Spleen (tissue), 11 donors: ENCODE measurements at regions not wholly inside any gene's neighbourhood (a gene's known extent, or its start where the extent isn't known, plus 50 kb on each side); places are given as distances from the start of the nearest gene placed in this dataset.

Experiments used
- DNase-seq: peaks from one replicate; pipeline ENCODE4 v3.0.0-alpha.2; 2020
- H3K27ac ChIP-seq, 8 donors: fragments of 200-600 bp; sonication (generic) in 7 of 8; 1 replicate in 4 of 8; 2 replicates in 4 of 8; pipeline versions ENCODE4 v1.5.0 to v1.8.0; 2016 to 2021; ENCODE audit warnings: inconsistent platforms in 4 of 8, mild to moderate bottlenecking in 4 of 8, moderate library complexity in 1 of 8
- H3K27me3 ChIP-seq, 7 donors: fragments of 200-600 bp; sonication (generic) in 6 of 7; replicated peaks in 1 of 7; 1 replicate in 4 of 7; 2 replicates in 3 of 7; pipeline versions ENCODE4 v1.5.0 to v1.8.0; 2016 to 2021; ENCODE audit warnings: inconsistent platforms in 3 of 7, mild to moderate bottlenecking in 1 of 7
- H3K36me3 ChIP-seq, 6 donors: fragments of 200-600 bp; sonication (generic) in 5 of 6; 1 replicate in 4 of 6; 2 replicates in 2 of 6; pipeline versions ENCODE4 v1.5.0 to v1.8.0; 2016 to 2021; ENCODE audit warnings: inconsistent platforms in 2 of 6
- H3K4me1 ChIP-seq, 6 donors: fragments of 200-600 bp; sonication (generic) in 5 of 6; 1 replicate in 3 of 6; 2 replicates in 3 of 6; pipeline versions ENCODE4 v1.5.0 to v1.8.0; 2016 to 2021; ENCODE audit warnings: inconsistent platforms in 3 of 6
- H3K4me3 ChIP-seq, 8 donors: fragments of 200-600 bp; sonication (generic) in 7 of 8; 1 replicate in 4 of 8; 2 replicates in 4 of 8; pipeline versions ENCODE4 v1.5.0 to v1.8.0; 2016 to 2021; ENCODE audit warnings: inconsistent platforms in 4 of 8, mild to moderate bottlenecking in 4 of 8, moderate library complexity in 2 of 8
- H3K9me3 ChIP-seq, 8 donors: fragments of 200-600 bp; sonication (generic) in 7 of 8; 1 replicate in 4 of 8; 2 replicates in 4 of 8; pipeline versions ENCODE4 v1.5.0 to v1.8.0; 2016 to 2021; ENCODE audit warnings: inconsistent platforms in 4 of 8
- POLR2A ChIP-seq, 3 donors: fragments of 450-650 bp; IDR thresholded peaks; one replicate each; pipeline ENCODE4 v1.5.1; 2017; ENCODE audit warnings: antibody characterized with exemption in 3 of 3, mild to moderate bottlenecking in 1 of 3
- POLR2AphosphoS5 ChIP-seq, 3 donors: sonication (generic); formaldehyde crosslinking; IDR thresholded peaks; one replicate each; pipeline ENCODE4 v1.5.1; 2017; ENCODE audit warnings: antibody characterized with exemption in 3 of 3
- WGBS, 5 donors: extraction: QIAGEN DNeasy Blood & Tissue Kit in 3 of 5; methylation state at CpG; one replicate each; pipeline versions ENCODE4 v1.1.5 to v1.1.7; 2013 to 2018; 5-methylcytosine and 5-hydroxymethylcytosine counted together
- intact Hi-C: fragments of 100-400 bp; cut with DNase I; formaldehyde crosslinking; loops from one replicate; pipeline ENCODE4 v1.15.0; 2023; ENCODE audit warnings: low total_unique reads
- TF ChIP-seq, protein P1 (sequence below), 11 experiments: fragments of 200-600 bp in 7 of 11; fragments of 450-650 bp in 4 of 11; sonication (generic) in 4 of 11; IDR thresholded peaks in 8 of 11; conservative IDR thresholded peaks in 3 of 11; 1 replicate in 7 of 11; 2 replicates in 4 of 11; pipeline versions ENCODE4 v1.4.0 to v1.8.0; 2016 to 2021; ENCODE audit warnings: antibody characterized with exemption in 11 of 11, inconsistent platforms in 4 of 11, mild to moderate bottlenecking in 1 of 11
- donor health status: healthy with polysubstance abuse.
- donor health status: DM: no; HTN: no; CAD: no; lungs with moderate emphysema.
- donor health status: DM: no; HTN: no; CAD: no.
- donor health status: Bipolar disorder and iron deficiency.
- donor health status: healthy.
- donor health status: DM: no; HTN: no; CAD: no.
- donor health status: DM: yes; HTN: yes; CAD: no.

DNA sequence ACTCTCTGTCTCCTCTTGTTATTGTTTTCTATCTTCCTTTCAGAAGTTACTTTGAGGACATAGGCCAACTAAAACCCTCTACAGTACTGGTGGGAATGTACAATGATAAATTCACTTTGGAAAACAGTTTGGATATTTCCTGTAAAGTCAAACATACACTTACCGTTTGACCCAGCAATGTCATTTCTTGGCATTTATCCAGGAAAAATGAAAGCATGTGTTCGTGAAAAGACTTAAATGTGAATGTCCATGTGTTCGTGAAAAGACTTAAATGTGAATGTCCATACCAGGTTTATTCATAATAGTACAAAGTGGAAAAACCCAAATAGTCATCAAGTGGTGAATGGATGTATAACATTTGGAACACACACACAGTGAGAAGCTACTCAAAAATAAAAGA lies 361.5 kb upstream of the DPH6 start:
- TF ChIP-seq POLR2A (IDR thresholded peaks at IDR 0.05) (no peak), POLR2AphosphoS5 (IDR thresholded peaks at IDR 0.05) (no peak)
- TF ChIP-seq, protein P1, sequence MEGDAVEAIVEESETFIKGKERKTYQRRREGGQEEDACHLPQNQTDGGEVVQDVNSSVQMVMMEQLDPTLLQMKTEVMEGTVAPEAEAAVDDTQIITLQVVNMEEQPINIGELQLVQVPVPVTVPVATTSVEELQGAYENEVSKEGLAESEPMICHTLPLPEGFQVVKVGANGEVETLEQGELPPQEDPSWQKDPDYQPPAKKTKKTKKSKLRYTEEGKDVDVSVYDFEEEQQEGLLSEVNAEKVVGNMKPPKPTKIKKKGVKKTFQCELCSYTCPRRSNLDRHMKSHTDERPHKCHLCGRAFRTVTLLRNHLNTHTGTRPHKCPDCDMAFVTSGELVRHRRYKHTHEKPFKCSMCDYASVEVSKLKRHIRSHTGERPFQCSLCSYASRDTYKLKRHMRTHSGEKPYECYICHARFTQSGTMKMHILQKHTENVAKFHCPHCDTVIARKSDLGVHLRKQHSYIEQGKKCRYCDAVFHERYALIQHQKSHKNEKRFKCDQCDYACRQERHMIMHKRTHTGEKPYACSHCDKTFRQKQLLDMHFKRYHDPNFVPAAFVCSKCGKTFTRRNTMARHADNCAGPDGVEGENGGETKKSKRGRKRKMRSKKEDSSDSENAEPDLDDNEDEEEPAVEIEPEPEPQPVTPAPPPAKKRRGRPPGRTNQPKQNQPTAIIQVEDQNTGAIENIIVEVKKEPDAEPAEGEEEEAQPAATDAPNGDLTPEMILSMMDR (IDR thresholded peaks at IDR 0.05 in 8 of 11, conservative IDR thresholded peaks at IDR 0.05 in 3 of 11): no peak
- DNase-seq: no peak
- H3K27me3 ChIP-seq: no peaks in the 10 kb centered on the region
- intact Hi-C loops: no loop called here
- no peak overlapping the region for H3K4me3 ChIP-seq
- peaks cover 0 to 8% (median 0%) of the 10 kb centered on the region in 8 donors for H3K9me3 ChIP-seq
- 63 to 75% (median 67%) methylated on average over 3 of the region's 3 CpGs for WGBS, 5 donors
- H3K4me1 ChIP-seq: no peaks in the 10 kb centered on the region
- no peak overlapping the region for H3K27ac ChIP-seq
- no peaks in the 10 kb centered on the region for H3K36me3 ChIP-seq

- no peak for DNase-seq
- H3K4me1 ChIP-seq: no peaks in the 10 kb centered on the region
- peaks cover 0 to 8% (median 6%) of the 10 kb centered on the region in 8 donors for H3K9me3 ChIP-seq
- WGBS, 5 donors: 93 to 96% (median 93%) methylated on average over 3 of the region's 3 CpGs
- intact Hi-C loops: no loop called here
- H3K4me3 ChIP-seq: no peak overlapping the region
- H3K36me3 ChIP-seq: no peaks in the 10 kb centered on the region
- TF ChIP-seq POLR2A (IDR thresholded peaks at IDR 0.05) (no peak), POLR2AphosphoS5 (IDR thresholded peaks at IDR 0.05) (no peak)
- TF ChIP-seq, protein P1 (IDR thresholded peaks at IDR 0.05 in 8 of 11, conservative IDR thresholded peaks at IDR 0.05 in 3 of 11): no peak
- no peak overlapping the region for H3K27ac ChIP-seq
- no peaks in the 10 kb centered on the region for H3K27me3 ChIP-seq
These were observed 363.4 kb upstream of the DPH6 start for GRCh38 chr15:35909414-35909813.

DNA sequence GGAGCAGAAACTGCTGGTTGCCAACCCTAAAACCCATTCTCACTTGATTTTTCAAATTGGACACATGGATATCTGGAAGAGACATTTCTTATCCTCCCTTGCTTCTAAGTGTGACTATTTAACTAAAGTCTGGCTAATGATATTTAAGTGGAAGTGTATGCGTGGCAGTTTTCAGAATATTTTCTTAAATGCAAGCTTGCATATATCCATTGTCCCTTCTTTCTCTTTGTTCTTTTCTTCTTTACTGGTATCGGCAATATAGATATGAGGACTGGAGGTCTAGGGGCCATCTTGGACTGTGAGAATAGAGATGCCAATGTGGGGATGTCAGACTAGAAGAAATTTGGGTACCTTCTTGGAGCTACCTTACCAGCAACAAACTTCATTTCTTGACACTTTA lies 364.3 kb upstream of the DPH6 start:
- no peak for TF ChIP-seq POLR2A (IDR thresholded peaks at IDR 0.05)
- TF ChIP-seq, protein P1 (IDR thresholded peaks at IDR 0.05 in 8 of 11, conservative IDR thresholded peaks at IDR 0.05 in 3 of 11): no peak
- no peak for DNase-seq
- H3K27ac ChIP-seq: no peak overlapping the region
- no peaks in the 10 kb centered on the region for H3K36me3 ChIP-seq
- peaks cover 0 to 16% (median 14%) of the 10 kb centered on the region in 8 donors for H3K9me3 ChIP-seq
- WGBS, 5 donors: 91 to 99% (median 96%) methylated on average over 2 of the region's 2 CpGs
- no peak overlapping the region for H3K4me3 ChIP-seq
- no peaks in the 10 kb centered on the region for H3K4me1 ChIP-seq
- no peaks in the 10 kb centered on the region for H3K27me3 ChIP-seq
- intact Hi-C loops: no loop called here

GRCh38 chr15:35911052-35911777 lies 365.2 kb upstream of the DPH6 start:
- no peak for DNase-seq
- 71 to 87% (median 82%) methylated on average over 2 of the region's 2 CpGs for whole genome bisulfite sequencing, 5 donors

More at GRCh38 chr15:35911052-35911777, 365.2 kb upstream of the DPH6 start:
- H3K27ac ChIP-seq: no peak overlapping the region
- peaks cover 0 to 17% (median 15%) of the 10 kb centered on the region in 8 donors for H3K9me3 ChIP-seq
- TF ChIP-seq POLR2A (IDR thresholded peaks at IDR 0.05) (no peak), POLR2AphosphoS5 (IDR thresholded peaks at IDR 0.05) (no peak)
- TF ChIP-seq, protein P1 (IDR thresholded peaks at IDR 0.05 in 8 of 11, conservative IDR thresholded peaks at IDR 0.05 in 3 of 11): no peak
- no peaks in the 10 kb centered on the region for H3K4me1 ChIP-seq
- intact Hi-C loops: no loop called here
- no peak overlapping the region for H3K4me3 ChIP-seq
- H3K36me3 ChIP-seq: no peaks in the 10 kb centered on the region
- no peaks in the 10 kb centered on the region for H3K27me3 ChIP-seq
